ENCODE measurements at regions not wholly inside any gene's neighbourhood (a gene's known extent, or its start where the extent isn't known, plus 50 kb on each side); places are given as distances from the start of the nearest gene placed in this dataset.
"Not testable (repeated sequence)": the region's sequence is repeated elsewhere in the genome, so short reads cannot be mapped to it uniquely, and the experiment has no call there.

DNA sequence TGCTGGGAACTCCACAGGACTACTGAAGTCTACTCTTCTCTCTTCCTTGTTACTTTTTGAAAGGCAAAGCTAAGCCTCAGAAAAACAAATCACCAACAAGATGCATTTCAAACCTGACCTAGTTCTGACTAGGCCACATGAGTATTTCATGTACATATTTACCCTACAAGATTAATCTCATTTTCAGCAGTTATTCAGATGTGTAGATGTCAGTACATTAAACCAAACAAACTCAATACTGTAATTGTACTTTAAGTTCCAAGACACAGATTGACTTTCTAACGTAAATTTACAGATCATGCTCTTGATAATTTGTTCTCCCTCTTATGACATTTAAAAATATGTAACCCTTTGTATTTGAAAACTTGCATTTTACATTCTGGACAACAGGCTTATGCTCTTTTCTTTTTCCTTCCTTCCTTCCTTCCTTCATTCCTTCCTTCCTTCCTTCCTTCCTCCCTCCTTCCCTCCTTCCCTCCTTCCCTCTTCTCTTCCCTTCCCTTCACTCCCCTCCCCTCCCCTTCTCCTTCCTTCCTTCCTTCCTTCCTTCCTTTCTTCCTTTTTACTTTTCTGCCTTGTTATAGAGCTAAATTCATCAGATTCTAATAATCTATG, 1653.4 kb downstream of the EFNA5 start:
- no peak for DNase-seq
- Histone ChIP-seq H2BK15ac (replicated peaks; ENCODE audit: low read depth) (no peak overlapping the region), H2AK5ac (ENCODE audit: low read length) (no peak overlapping the region), H2BK120ac (ENCODE audit: low read depth, low read length) (no peak overlapping the region), H3K27ac (ENCODE audit: low read depth, low read length) (no peak overlapping the region), H3K79me1 (ENCODE audit: low read length) (no peaks in the 10 kb centered on the region), H3K56ac (ENCODE audit: low read length) (no peak overlapping the region), H3K4me3 (ENCODE audit: low read length) (no peak overlapping the region), H4K5ac (ENCODE audit: low read length) (no peak overlapping the region), H3K27me3 (ENCODE audit: insufficient read depth, low read length, poor library complexity) (no peaks in the 10 kb centered on the region), H3K4me2 (ENCODE audit: low read length) (no peak overlapping the region), H3K18ac (ENCODE audit: low read length) (no peak overlapping the region), H3K79me2 (ENCODE audit: control insufficient read depth, insufficient read depth, low read length) (no peaks in the 10 kb centered on the region), H2BK5ac (ENCODE audit: low read length) (no peak overlapping the region), H4K8ac (ENCODE audit: low read depth, low read length) (no peak overlapping the region), H3K9ac (ENCODE audit: low read length) (no peak overlapping the region), H3K23ac (ENCODE audit: low read length) (no peak overlapping the region), H3K36me3 (ENCODE audit: control insufficient read depth, insufficient read depth, low read length) (no peaks in the 10 kb centered on the region), H3K4ac (ENCODE audit: low read depth, low read length) (no peak overlapping the region), H3K4me1 (ENCODE audit: control insufficient read depth, low read depth, low read length) (no peaks in the 10 kb centered on the region)
- no CpG with 5 or more reads among the region's 1 CpG for WGBS (ENCODE audit: extremely low coverage, insufficient coverage, low lambda C conversion rate)

DNA sequence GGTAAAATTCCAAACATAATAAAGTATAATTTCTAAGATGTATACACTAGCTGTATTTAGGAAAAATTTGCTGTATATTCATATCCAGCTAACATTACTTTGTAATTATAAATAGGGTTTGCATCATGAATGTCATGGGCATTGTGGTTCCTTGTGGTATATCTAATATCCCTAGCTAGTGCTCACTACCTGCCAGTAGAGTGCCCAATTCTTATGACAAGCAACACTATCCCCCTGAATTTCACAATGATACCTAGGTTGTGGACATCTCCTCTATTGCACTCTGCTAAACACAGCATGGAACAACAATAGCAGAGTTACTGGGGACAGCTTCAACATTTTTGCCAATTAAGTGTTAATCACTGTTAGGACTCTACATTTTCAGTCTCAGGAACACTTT, 1656.5 kb downstream of the EFNA5 start:
- no peak for DNase-seq
- H2BK5ac ChIP-seq (ENCODE audit: low read length): no peak overlapping the region
- no peaks in the 10 kb centered on the region for H3K79me2 ChIP-seq (ENCODE audit: control insufficient read depth, insufficient read depth, low read length)
- H4K5ac ChIP-seq (ENCODE audit: low read length): no peak overlapping the region
- no peak overlapping the region for H2BK15ac ChIP-seq (replicated peaks; ENCODE audit: low read depth)
- no peak overlapping the region for H3K56ac ChIP-seq (ENCODE audit: low read length)
- H3K18ac ChIP-seq (ENCODE audit: low read length): no peak overlapping the region
- H2BK120ac ChIP-seq (ENCODE audit: low read depth, low read length): no peak overlapping the region
- H3K79me1 ChIP-seq (ENCODE audit: low read length): no peaks in the 10 kb centered on the region
- no peaks in the 10 kb centered on the region for H3K4me1 ChIP-seq (ENCODE audit: control insufficient read depth, low read depth, low read length)
- H3K4ac ChIP-seq (ENCODE audit: low read depth, low read length): no peak overlapping the region
- H2AK5ac ChIP-seq (ENCODE audit: low read length): no peak overlapping the region
- no peak overlapping the region for H3K4me2 ChIP-seq (ENCODE audit: low read length)
- no peak overlapping the region for H4K8ac ChIP-seq (ENCODE audit: low read depth, low read length)
- no peak overlapping the region for H3K23ac ChIP-seq (ENCODE audit: low read length)
- no peak overlapping the region for H3K4me3 ChIP-seq (ENCODE audit: low read length)
- no peak overlapping the region for H3K27ac ChIP-seq (ENCODE audit: low read depth, low read length)
- no peak overlapping the region for H3K9ac ChIP-seq (ENCODE audit: low read length)
- H3K27me3 ChIP-seq (ENCODE audit: insufficient read depth, low read length, poor library complexity): no peaks in the 10 kb centered on the region
- no peaks in the 10 kb centered on the region for H3K36me3 ChIP-seq (ENCODE audit: control insufficient read depth, insufficient read depth, low read length)

DNA sequence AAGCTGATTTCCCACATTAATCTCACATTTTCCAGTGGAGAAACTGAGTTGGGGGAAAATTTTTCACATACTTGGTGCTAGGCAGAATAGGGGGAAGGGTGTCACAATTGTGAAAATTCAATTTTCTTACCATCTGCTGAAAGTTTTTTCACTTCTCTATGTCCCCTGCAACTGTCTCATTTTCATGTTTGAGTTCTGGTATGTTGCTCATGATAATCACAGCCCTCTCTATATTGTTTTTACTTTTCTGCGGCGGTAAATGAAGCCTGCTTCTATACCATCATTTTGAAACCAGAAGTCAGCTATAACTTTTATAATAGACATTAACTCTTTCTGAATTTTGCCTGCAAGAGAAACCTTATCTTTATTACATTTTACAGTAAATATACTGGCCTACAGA, 1664.5 kb downstream of the EFNA5 start:
- no peaks in the 10 kb centered on the region for H3K36me3 ChIP-seq (ENCODE audit: control insufficient read depth, insufficient read depth, low read length)
- no peak overlapping the region for H3K9ac ChIP-seq (ENCODE audit: low read length)
- no peak overlapping the region for H3K4me3 ChIP-seq (ENCODE audit: low read length)
- no peak overlapping the region for H3K4me2 ChIP-seq (ENCODE audit: low read length)
- no peaks in the 10 kb centered on the region for H3K4me1 ChIP-seq (ENCODE audit: control insufficient read depth, low read depth, low read length)
- no peaks in the 10 kb centered on the region for H3K27me3 ChIP-seq (ENCODE audit: insufficient read depth, low read length, poor library complexity)
- no peak overlapping the region for H3K27ac ChIP-seq (ENCODE audit: low read depth, low read length)
- no peak for DNase-seq
- no peak overlapping the region for H3K56ac ChIP-seq (ENCODE audit: low read length)
- H2BK5ac ChIP-seq (ENCODE audit: low read length): no peak overlapping the region
- no peak overlapping the region for H4K8ac ChIP-seq (ENCODE audit: low read depth, low read length)
- H3K79me1 ChIP-seq (ENCODE audit: low read length): no peaks in the 10 kb centered on the region
- H3K79me2 ChIP-seq (ENCODE audit: control insufficient read depth, insufficient read depth, low read length): no peaks in the 10 kb centered on the region
- H3K4ac ChIP-seq (ENCODE audit: low read depth, low read length): no peak overlapping the region
- no CpG with 5 or more reads among the region's 2 CpGs for WGBS (ENCODE audit: extremely low coverage, insufficient coverage, low lambda C conversion rate)
- no peak overlapping the region for H2AK5ac ChIP-seq (ENCODE audit: low read length)
- no peak overlapping the region for H2BK120ac ChIP-seq (ENCODE audit: low read depth, low read length)
- H3K23ac ChIP-seq (ENCODE audit: low read length): no peak overlapping the region
- H4K5ac ChIP-seq (ENCODE audit: low read length): no peak overlapping the region
- no peak overlapping the region for H3K18ac ChIP-seq (ENCODE audit: low read length)
- no peak overlapping the region for H2BK15ac ChIP-seq (replicated peaks; ENCODE audit: low read depth)

DNA sequence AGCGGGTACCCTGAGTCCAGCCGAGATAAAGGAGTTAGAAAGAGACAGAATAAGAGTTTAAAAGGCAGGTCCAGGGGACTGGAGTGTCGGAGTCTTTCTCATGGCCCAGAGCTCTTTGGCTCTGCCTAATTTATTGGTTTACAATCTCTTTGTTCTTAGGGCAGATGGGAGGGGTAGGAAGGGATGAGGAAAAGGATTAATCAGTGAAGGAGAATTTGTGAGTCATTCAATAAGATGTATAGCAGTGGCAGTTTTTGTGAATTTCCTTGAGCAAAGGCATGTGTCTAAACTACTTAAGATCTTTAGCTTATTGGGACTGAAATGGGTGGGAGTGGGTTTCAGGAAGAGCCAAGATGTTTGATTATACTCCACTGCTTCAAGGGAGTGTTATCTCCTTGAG, 1671.7 kb downstream of the EFNA5 start:
- not testable (repeated sequence) for H2BK5ac ChIP-seq (ENCODE audit: low read length); H3K79me1 ChIP-seq (ENCODE audit: low read length); H4K8ac ChIP-seq (ENCODE audit: low read depth, low read length); H3K4me1 ChIP-seq (ENCODE audit: control insufficient read depth, low read depth, low read length); H2AK5ac ChIP-seq (ENCODE audit: low read length); H3K27me3 ChIP-seq (ENCODE audit: insufficient read depth, low read length, poor library complexity); H3K79me2 ChIP-seq (ENCODE audit: control insufficient read depth, insufficient read depth, low read length); H2BK15ac ChIP-seq (replicated peaks; ENCODE audit: low read depth); H3K9ac ChIP-seq (ENCODE audit: low read length); H4K5ac ChIP-seq (ENCODE audit: low read length); H3K4me3 ChIP-seq (ENCODE audit: low read length); H3K18ac ChIP-seq (ENCODE audit: low read length); H3K4me2 ChIP-seq (ENCODE audit: low read length); H2BK120ac ChIP-seq (ENCODE audit: low read depth, low read length); H3K4ac ChIP-seq (ENCODE audit: low read depth, low read length); DNase-seq; H3K27ac ChIP-seq (ENCODE audit: low read depth, low read length); H3K56ac ChIP-seq (ENCODE audit: low read length); H3K36me3 ChIP-seq (ENCODE audit: control insufficient read depth, insufficient read depth, low read length); H3K23ac ChIP-seq (ENCODE audit: low read length)
- WGBS (ENCODE audit: extremely low coverage, insufficient coverage, low lambda C conversion rate): no CpG with 5 or more reads among the region's 3 CpGs

DNA sequence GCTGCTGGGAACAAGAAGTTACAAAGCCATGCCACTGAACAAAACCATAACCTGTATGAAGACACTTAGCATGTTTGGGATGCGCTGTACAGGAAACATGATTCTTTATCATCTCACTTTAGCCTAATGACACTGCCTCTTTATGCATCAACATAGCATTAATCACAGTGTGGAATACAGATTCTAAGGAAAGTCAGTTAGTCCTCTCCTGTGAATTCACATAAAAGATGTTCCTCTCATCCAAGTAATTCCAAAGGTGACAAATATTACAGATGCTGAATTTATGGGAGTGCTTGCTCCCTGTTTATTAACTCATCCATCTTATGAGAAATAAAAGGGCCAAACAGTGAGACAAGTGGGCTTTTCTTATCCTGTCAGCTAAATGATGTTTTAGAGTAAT, 1677.7 kb downstream of the EFNA5 start:
- Histone ChIP-seq H2BK120ac (ENCODE audit: low read depth, low read length) (no peak overlapping the region), H3K4me3 (ENCODE audit: low read length) (no peak overlapping the region), H4K8ac (ENCODE audit: low read depth, low read length) (no peak overlapping the region), H3K79me2 (ENCODE audit: control insufficient read depth, insufficient read depth, low read length) (no peaks in the 10 kb centered on the region), H3K27me3 (ENCODE audit: insufficient read depth, low read length, poor library complexity) (no peaks in the 10 kb centered on the region), H4K5ac (ENCODE audit: low read length) (no peak overlapping the region), H3K36me3 (ENCODE audit: control insufficient read depth, insufficient read depth, low read length) (no peaks in the 10 kb centered on the region), H2AK5ac (ENCODE audit: low read length) (no peak overlapping the region), H3K4me1 (ENCODE audit: control insufficient read depth, low read depth, low read length) (no peaks in the 10 kb centered on the region), H3K27ac (ENCODE audit: low read depth, low read length) (no peak overlapping the region), H3K18ac (ENCODE audit: low read length) (no peak overlapping the region), H2BK15ac (replicated peaks; ENCODE audit: low read depth) (no peak overlapping the region), H3K4ac (ENCODE audit: low read depth, low read length) (no peak overlapping the region), H3K23ac (ENCODE audit: low read length) (no peak overlapping the region), H2BK5ac (ENCODE audit: low read length) (no peak overlapping the region), H3K79me1 (ENCODE audit: low read length) (no peaks in the 10 kb centered on the region), H3K4me2 (ENCODE audit: low read length) (no peak overlapping the region), H3K56ac (ENCODE audit: low read length) (no peak overlapping the region), H3K9ac (ENCODE audit: low read length) (no peak overlapping the region)
- WGBS (ENCODE audit: extremely low coverage, insufficient coverage, low lambda C conversion rate): no CpG with 5 or more reads among the region's 1 CpG
- DNase-seq: no peak

DNA sequence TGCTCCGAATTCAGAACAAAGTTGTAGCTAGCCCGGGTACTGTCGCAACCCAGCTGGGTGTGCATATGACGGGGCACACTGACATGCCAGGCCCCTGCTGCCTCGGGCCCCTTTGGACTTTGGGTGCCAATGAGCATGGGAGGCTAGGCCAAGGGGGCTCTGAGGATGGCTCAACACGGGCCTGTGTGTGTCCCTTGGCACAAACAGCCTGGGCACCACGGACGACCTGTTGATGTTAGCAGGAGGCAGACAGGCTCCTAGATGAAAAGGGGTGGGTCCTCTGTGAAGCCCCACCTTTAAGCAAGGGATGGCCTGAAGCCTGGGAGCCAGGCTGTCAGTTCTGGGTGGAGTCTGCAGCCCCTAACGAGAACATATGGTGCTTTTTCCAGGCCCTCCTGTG, 1688.2 kb downstream of the EFNA5 start:
- Histone ChIP-seq H3K4me3 (ENCODE audit: low read length) (no peak overlapping the region), H3K9ac (ENCODE audit: low read length) (no peak overlapping the region), H3K23ac (ENCODE audit: low read length) (no peak overlapping the region), H2BK120ac (ENCODE audit: low read depth, low read length) (no peak overlapping the region), H3K56ac (ENCODE audit: low read length) (no peak overlapping the region), H3K36me3 (ENCODE audit: control insufficient read depth, insufficient read depth, low read length) (no peaks in the 10 kb centered on the region), H2BK5ac (ENCODE audit: low read length) (no peak overlapping the region), H4K8ac (ENCODE audit: low read depth, low read length) (no peak overlapping the region), H3K4me2 (ENCODE audit: low read length) (no peak overlapping the region), H3K79me2 (ENCODE audit: control insufficient read depth, insufficient read depth, low read length) (no peaks in the 10 kb centered on the region), H3K27ac (ENCODE audit: low read depth, low read length) (no peak overlapping the region), H3K79me1 (ENCODE audit: low read length) (no peaks in the 10 kb centered on the region), H4K5ac (ENCODE audit: low read length) (no peak overlapping the region), H3K27me3 (ENCODE audit: insufficient read depth, low read length, poor library complexity) (no peaks in the 10 kb centered on the region), H3K4me1 (ENCODE audit: control insufficient read depth, low read depth, low read length) (no peaks in the 10 kb centered on the region), H2BK15ac (replicated peaks; ENCODE audit: low read depth) (no peak overlapping the region), H3K4ac (ENCODE audit: low read depth, low read length) (no peak overlapping the region), H3K18ac (ENCODE audit: low read length) (no peak overlapping the region), H2AK5ac (ENCODE audit: low read length) (no peak overlapping the region)
- no peak for DNase-seq
- WGBS (ENCODE audit: extremely low coverage, insufficient coverage, low lambda C conversion rate): no CpG with 5 or more reads among the region's 9 CpGs
